GM19452 (cell line): ENCODE measurements at regions not wholly inside any gene's neighbourhood (a gene's known extent, or its start where the extent isn't known, plus 50 kb on each side); places are given as distances from the start of the nearest gene placed in this dataset.
"Not testable (repeated sequence)": the region's sequence is repeated elsewhere in the genome, so short reads cannot be mapped to it uniquely, and the experiment has no call there.

Experiments used
- ATAC-seq: cut with Tn5 transposase; IDR thresholded peaks from one replicate; pipeline ENCODE4 v1.9.1; 2021; ENCODE audit not compliant: unreplicated experiment

GRCh38 chr12:127450826-127451225, 816.1 kb upstream of the TMEM132C start:
- ATAC-seq: no peak

- no peak for ATAC-seq
Observed at GRCh38 chr12:127455347-127456265, 811.4 kb upstream of the TMEM132C start.

- no peak for ATAC-seq
Observed at GRCh38 chr12:127457726-127458125, 809.2 kb upstream of the TMEM132C start.

GRCh38 chr12:127459166-127459565, 807.8 kb upstream of the TMEM132C start:
- no peak for ATAC-seq

- ATAC-seq: no peak
Observed at GRCh38 chr12:127459687-127460086, 807.3 kb upstream of the TMEM132C start.

GRCh38 chr12:127463237-127463636, 803.7 kb upstream of the TMEM132C start:
- no peak for ATAC-seq

- ATAC-seq: no peak
Observed at GRCh38 chr12:127469331-127469730, 797.6 kb upstream of the TMEM132C start.

GRCh38 chr12:127473766-127474165, 793.2 kb upstream of the TMEM132C start:
- no peak for ATAC-seq

GRCh38 chr12:127479256-127479655, 787.7 kb upstream of the TMEM132C start:
- ATAC-seq: no peak

GRCh38 chr12:127480775-127481314, 786.1 kb upstream of the TMEM132C start:
- no peak for ATAC-seq

GRCh38 chr12:127482950-127483349, 784.0 kb upstream of the TMEM132C start:
- ATAC-seq: no peak

GRCh38 chr12:127485528-127485927, 781.4 kb upstream of the TMEM132C start:
- no peak for ATAC-seq

GRCh38 chr12:127487031-127487430, 779.9 kb upstream of the TMEM132C start:
- ATAC-seq: no peak

- no peak for ATAC-seq
Observed at GRCh38 chr12:127489061-127489460, 777.9 kb upstream of the TMEM132C start.

- no peak for ATAC-seq
Observed at GRCh38 chr12:127494961-127495915, 771.7 kb upstream of the TMEM132C start.

- ATAC-seq: no peak
Observed at GRCh38 chr12:127496255-127496654, 770.7 kb upstream of the TMEM132C start.

- ATAC-seq: no peak
Observed at GRCh38 chr12:127500512-127501035, 766.4 kb upstream of the TMEM132C start.

- ATAC-seq: no peak
Observed at GRCh38 chr12:127501916-127502315, 765.1 kb upstream of the TMEM132C start.

GRCh38 chr12:127503246-127503645, 763.7 kb upstream of the TMEM132C start:
- no peak for ATAC-seq

GRCh38 chr12:127503996-127504395, 763.0 kb upstream of the TMEM132C start:
- not testable (repeated sequence) for ATAC-seq

- no peak for ATAC-seq
Observed at GRCh38 chr12:127504874-127505273, 762.1 kb upstream of the TMEM132C start.
